Stimulated activated naive CD8-positive, alpha-beta T cell treated with anti-CD3 and anti-CD28 coated beads, Interleukin-15, Interleukin-2, amounts not matched to agents 100 ng/mL and 50 ng/mL, for 24 hours (primary cell): ENCODE measurements at regions not wholly inside any gene's neighbourhood (a gene's known extent, or its start where the extent isn't known, plus 50 kb on each side); places are given as distances from the start of the nearest gene placed in this dataset.
"Not testable (repeated sequence)": the region's sequence is repeated elsewhere in the genome, so short reads cannot be mapped to it uniquely, and the experiment has no call there.

ENCODE experiments used
- H3K27ac Mint-ChIP-seq: one replicate; pipeline ENCODE4 v1.8.0; 2021; ENCODE audit warnings: mild to moderate bottlenecking, mixed read lengths
- H3K27me3 Mint-ChIP-seq: one replicate; pipeline ENCODE4 v1.8.0; 2021; ENCODE audit warnings: mixed read lengths
- H3K36me3 Mint-ChIP-seq: one replicate; pipeline ENCODE4 v1.8.0; 2021; ENCODE audit warnings: low read depth, mixed read lengths
- H3K4me1 Mint-ChIP-seq: one replicate; pipeline ENCODE4 v1.8.0; 2021; ENCODE audit warnings: low read depth, mixed read lengths
- H3K4me3 Mint-ChIP-seq: one replicate; pipeline ENCODE4 v1.8.0; 2021; ENCODE audit warnings: mild to moderate bottlenecking, mixed read lengths
- H3K9me3 Mint-ChIP-seq: one replicate; pipeline ENCODE4 v1.8.0; 2021; ENCODE audit warnings: mixed read lengths

DNA sequence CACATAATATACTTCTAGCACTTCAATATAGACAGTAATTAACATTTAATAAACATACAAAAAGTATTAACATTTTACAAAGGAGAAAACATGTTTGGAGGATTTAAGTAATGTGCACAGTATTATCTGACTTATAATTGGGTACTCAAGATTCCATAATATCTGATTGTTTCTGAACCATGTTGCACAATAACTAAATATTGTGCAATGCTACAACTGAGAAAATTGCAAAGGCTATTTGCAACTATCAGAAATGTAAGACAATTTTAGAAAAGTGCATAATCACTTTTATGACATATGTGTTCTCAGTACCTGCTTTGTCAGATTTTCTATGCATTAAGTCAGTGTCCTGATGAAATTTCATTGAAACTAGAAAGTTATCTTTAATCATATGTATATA, 934.6 kb downstream of the SOCS6 start:
- Mint-ChIP-seq H3K27me3 (no peaks in the 10 kb centered on the region), H3K4me3 (no peak overlapping the region), H3K27ac (no peak overlapping the region), H3K36me3 (no peaks in the 10 kb centered on the region), H3K4me1 (no peaks in the 10 kb centered on the region), H3K9me3 (peaks cover 3% of the 10 kb centered on the region)

DNA sequence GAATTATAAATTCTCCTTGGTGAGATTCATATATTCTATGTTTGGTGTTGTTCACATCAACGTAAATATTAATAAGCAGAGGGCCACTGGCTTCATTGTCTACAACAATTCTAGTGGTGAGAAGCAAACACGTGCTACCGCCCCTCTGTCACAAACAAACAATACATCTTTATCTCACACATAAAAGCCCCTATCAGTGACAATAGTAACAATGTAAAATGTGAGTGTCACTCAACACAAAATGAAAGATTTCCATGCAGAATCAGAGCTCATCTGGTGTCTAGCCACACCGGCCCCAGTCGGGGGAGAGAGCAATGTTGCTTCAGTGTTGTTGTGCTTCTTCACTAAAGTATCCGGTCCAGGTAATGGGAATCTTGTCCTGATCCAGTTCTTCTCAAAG, 932.6 kb downstream of the SOCS6 start:
- peaks cover 3% of the 10 kb centered on the region for H3K9me3 Mint-ChIP-seq
- H3K27me3 Mint-ChIP-seq: no peaks in the 10 kb centered on the region
- no peaks in the 10 kb centered on the region for H3K4me1 Mint-ChIP-seq
- H3K4me3 Mint-ChIP-seq: no peak overlapping the region
- H3K36me3 Mint-ChIP-seq: no peaks in the 10 kb centered on the region
- no peak overlapping the region for H3K27ac Mint-ChIP-seq

DNA sequence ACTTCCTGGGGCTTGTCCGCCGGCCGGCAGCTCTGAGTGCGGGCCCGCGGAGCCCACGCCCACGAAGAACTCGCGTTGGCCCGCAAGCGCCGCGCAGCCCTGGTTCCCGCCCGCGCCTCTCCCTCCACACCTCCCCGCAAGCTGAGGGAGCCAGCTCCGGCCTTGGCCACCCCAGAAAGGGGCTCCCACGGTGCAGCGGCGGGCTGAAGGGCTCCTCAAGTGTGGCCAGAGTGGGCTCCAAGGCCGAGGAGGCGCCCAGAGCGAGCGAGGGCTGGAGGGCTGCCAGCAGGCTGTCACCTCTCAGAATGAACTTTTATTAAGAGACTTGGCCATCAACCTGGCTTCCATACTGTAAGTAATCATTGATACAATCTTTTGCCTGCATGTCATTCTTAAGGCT, 923.9 kb downstream of the SOCS6 start:
- H3K9me3 Mint-ChIP-seq: not testable (repeated sequence)

DNA sequence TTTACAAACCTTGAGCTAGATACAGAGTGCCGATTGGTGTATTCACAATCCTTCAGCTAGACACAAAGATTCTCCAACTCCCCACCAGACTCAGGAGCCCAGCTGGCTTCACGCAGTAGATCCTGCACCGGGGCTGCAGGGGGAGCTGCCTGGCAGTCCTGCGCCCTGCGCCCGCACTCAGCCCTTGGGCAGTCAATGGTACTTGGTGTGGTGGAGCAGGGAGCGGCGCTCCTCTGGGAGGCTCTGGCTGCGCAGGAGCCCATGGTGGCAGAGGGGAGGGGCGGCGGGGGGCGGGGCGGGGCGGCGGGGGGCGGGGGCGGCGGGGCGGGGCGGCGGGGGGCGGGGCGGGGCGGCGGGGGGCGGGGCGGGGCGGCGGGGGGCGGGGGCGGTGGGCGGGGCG, 923.4 kb downstream of the SOCS6 start:
- Mint-ChIP-seq H3K27ac (no peak overlapping the region), H3K4me1 (no peaks in the 10 kb centered on the region), H3K9me3 (no peaks in the 10 kb centered on the region), H3K4me3 (no peak overlapping the region), H3K27me3 (no peaks in the 10 kb centered on the region), H3K36me3 (no peaks in the 10 kb centered on the region)

More for the DNA sequence above, 923.9 kb downstream of the SOCS6 start:
- H3K27ac Mint-ChIP-seq, H3K4me3 Mint-ChIP-seq, H3K4me1 Mint-ChIP-seq, H3K36me3 Mint-ChIP-seq, H3K27me3 Mint-ChIP-seq: not testable (repeated sequence)

DNA sequence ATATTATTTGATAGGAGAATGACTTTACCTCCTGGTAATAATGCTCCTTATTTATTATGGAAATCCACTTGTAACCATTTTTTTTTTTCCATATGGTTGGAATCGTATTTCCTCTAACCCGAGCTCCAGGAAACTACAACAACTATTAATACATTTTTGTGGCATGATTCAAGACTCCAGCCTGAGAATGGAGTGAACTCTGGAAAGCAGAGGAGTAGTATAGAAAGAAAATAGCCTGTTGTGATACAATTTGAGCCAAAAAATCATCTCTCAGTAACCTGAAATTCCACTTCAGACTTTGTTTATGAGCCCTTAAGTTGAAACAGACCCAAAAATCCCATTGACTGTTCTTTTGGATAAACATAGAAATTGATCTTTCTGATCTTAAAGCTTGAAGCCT, 921.1 kb downstream of the SOCS6 start:
- Mint-ChIP-seq H3K9me3 (no peaks in the 10 kb centered on the region), H3K4me1 (no peaks in the 10 kb centered on the region), H3K4me3 (no peak overlapping the region), H3K36me3 (no peaks in the 10 kb centered on the region), H3K27me3 (no peaks in the 10 kb centered on the region), H3K27ac (no peak overlapping the region)

DNA sequence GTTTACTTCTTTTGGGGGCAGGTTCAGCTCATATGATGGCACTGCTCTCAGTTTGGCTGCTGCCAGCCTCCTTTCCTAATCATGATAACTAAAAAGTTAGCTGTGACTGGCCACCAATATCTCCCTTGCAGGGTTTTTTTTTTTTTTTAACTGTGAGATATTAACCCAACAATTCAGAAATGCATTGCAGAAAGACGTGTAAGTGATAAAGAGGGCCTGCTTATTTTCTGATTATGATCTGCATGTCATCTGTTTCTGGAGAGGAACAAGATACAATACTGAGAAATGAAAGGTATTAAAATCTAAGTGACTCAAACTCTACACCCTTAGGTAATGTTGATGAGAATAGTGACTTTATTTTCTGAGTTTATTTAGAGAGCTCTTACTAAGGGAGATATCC, 905.6 kb downstream of the SOCS6 start:
- Mint-ChIP-seq H3K9me3 (no peaks in the 10 kb centered on the region), H3K36me3 (no peaks in the 10 kb centered on the region), H3K4me1 (no peaks in the 10 kb centered on the region), H3K27me3 (no peaks in the 10 kb centered on the region), H3K4me3 (no peak overlapping the region), H3K27ac (no peak overlapping the region)

DNA sequence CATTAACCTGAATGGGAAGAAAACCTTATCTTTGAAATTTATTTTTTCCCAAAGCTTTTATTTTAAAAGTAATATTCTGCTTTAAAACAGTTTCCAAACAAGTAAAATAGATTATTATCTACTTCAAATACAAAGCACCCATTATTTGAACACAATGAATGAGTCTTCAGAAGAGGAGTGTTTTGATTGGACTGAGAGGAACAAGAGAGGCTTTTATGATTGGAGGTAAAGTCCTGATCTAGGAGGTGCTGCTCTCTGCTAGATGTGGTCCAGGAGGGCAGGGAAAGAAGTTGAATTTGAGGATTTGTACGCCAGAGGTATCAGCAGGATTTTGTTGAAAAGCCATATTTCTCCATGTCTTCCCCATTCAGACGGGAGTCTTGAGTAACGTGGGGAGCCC, 900.7 kb downstream of the SOCS6 start:
- H3K9me3 Mint-ChIP-seq: no peaks in the 10 kb centered on the region

DNA sequence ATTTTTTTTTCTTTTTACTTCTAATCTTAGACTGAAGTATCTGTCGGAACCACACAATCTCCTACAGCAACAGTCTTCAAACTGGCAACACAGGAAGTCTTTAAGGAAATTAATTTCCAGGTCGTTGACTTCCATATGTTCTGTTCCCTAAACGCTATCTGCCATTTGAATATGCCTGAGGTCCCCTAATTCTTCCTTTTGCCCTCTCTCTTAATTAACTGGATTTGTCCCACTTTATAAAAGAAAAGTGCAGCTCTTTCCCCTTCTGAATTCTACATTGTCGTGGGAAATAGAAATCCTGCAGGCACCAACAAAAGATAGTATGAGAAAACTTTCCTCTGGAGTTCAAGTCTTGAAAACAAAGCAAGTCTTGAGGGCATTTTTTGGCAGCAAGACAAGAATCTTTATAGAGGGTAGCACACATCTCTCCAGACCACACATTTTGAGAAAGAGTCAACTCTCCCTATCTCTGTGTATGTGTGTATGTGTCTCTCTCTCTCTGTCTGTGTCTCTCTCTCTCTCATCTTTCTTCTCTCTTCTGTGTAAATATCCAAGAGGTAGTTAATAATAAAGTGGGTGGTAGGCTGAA, 879.8 kb downstream of the SOCS6 start:
- no peak overlapping the region for H3K27ac Mint-ChIP-seq
- no peaks in the 10 kb centered on the region for H3K4me1 Mint-ChIP-seq
- no peaks in the 10 kb centered on the region for H3K27me3 Mint-ChIP-seq
- H3K9me3 Mint-ChIP-seq: no peaks in the 10 kb centered on the region
- no peak overlapping the region for H3K4me3 Mint-ChIP-seq
- no peaks in the 10 kb centered on the region for H3K36me3 Mint-ChIP-seq

More for the DNA sequence above, 900.7 kb downstream of the SOCS6 start:
- Mint-ChIP-seq H3K4me1 (no peaks in the 10 kb centered on the region), H3K27me3 (no peaks in the 10 kb centered on the region), H3K4me3 (no peak overlapping the region), H3K36me3 (no peaks in the 10 kb centered on the region), H3K27ac (no peak overlapping the region)

DNA sequence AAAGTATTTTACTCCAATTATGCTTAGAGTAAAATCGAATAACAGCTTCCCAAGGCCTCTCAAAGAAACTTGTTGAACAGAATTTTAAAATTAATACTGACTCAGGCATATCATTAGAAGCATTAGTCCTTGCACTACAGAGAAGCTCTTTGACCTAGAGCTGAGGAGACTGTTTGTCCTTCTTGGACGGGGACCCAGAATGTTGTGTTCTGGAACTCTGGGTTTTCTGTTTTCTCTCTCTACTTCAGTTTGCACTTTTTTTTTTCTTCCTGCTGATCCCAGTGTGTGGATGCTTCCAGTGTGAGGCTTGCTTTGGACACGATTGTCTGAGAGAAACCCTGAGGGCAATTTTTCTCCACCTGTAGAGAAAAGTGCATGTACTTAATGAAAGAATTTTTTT, 847.6 kb downstream of the SOCS6 start:
- Mint-ChIP-seq H3K36me3 (no peaks in the 10 kb centered on the region), H3K27ac (no peak overlapping the region), H3K4me3 (no peak overlapping the region), H3K4me1 (no peaks in the 10 kb centered on the region), H3K9me3 (no peaks in the 10 kb centered on the region), H3K27me3 (no peaks in the 10 kb centered on the region)

DNA sequence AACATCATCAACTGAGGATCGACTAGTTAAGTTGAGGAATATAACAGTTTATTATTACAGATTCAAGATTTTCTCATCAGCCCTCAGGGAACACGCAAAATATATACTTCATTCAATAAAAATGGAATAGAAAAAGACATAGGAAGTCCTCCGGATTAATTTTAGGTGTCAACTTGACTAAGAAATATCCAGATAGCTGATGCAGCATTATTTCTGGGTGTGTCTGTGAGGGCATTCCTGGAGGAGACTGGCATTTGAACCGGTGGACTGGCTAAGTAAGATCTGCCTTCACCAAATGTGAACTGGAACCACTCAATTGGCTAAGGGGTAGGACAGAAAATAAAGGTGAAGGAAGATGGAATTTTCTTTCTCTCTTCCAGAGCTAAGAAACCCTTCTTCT, 845.3 kb downstream of the SOCS6 start:
- H3K9me3 Mint-ChIP-seq: peaks cover 7% of the 10 kb centered on the region
- H3K27ac Mint-ChIP-seq: no peak overlapping the region
- H3K36me3 Mint-ChIP-seq: no peaks in the 10 kb centered on the region
- no peaks in the 10 kb centered on the region for H3K27me3 Mint-ChIP-seq
- no peaks in the 10 kb centered on the region for H3K4me1 Mint-ChIP-seq
- H3K4me3 Mint-ChIP-seq: no peak overlapping the region

DNA sequence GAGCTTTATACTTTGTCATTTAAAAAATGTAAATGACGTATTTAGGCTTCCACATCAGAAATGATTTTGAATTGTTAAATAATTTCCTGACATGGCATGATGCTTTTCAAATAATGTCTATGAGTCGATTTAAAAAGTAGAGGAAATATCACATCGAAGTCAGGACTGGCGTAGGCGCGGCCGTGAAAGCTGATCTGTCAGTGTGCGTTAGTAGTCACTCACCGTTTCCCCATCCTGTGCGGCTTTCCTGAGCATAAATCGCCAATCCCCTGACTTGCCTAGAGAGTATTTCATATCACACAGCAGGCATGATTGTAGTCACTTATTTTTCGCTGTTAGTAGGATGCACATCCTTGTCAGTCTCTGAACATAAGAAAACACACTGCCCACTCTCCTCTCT, 843.1 kb downstream of the SOCS6 start:
- H3K36me3 Mint-ChIP-seq: no peaks in the 10 kb centered on the region
- H3K9me3 Mint-ChIP-seq: peaks cover 7% of the 10 kb centered on the region

DNA sequence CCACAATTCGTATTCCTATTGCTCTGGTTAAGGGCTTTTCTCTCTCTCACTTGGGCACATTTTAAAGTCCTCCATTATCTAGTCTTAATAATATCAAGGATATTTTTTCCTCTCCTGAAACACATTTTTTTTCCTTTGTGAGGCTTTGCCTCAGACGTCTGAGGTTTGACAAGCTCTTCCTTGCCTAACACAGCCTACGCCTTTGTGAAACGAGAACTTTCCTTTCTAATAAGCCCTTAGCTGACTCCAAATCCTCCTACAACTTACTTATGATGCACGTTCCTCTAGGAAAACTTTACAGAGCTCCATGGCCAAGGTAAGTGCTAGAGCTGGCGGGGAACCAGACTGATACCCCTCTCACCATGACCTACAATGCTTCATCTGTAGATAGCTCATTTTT, 841.5 kb downstream of the SOCS6 start:
- H3K4me1 Mint-ChIP-seq: no peaks in the 10 kb centered on the region
- H3K4me3 Mint-ChIP-seq: no peak overlapping the region
- H3K36me3 Mint-ChIP-seq: no peaks in the 10 kb centered on the region
- H3K9me3 Mint-ChIP-seq: peaks cover 10% of the 10 kb centered on the region
- no peaks in the 10 kb centered on the region for H3K27me3 Mint-ChIP-seq
- no peak overlapping the region for H3K27ac Mint-ChIP-seq

More for the DNA sequence above, 843.1 kb downstream of the SOCS6 start:
- Mint-ChIP-seq H3K4me3 (no peak overlapping the region), H3K4me1 (no peaks in the 10 kb centered on the region), H3K27me3 (no peaks in the 10 kb centered on the region), H3K27ac (no peak overlapping the region)

DNA sequence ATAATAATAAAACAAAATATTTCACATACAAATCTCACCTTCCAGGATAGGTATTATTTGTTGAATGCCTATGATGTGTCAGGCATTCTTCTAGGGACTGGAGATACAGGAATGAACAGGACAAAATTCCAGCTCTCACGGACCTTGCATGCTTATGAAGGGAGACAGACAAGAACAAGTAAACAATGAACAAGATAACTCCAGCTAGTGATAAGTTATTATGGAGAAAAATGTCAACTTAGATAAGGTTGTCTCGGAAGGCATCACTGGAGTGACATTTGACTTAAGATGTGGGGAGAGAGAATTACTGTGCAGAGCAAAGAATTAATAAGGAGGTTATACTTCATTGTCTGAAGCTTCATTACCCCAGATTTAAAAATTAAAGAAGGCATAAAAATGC, 836.7 kb downstream of the SOCS6 start:
- no peaks in the 10 kb centered on the region for H3K4me1 Mint-ChIP-seq
- H3K27ac Mint-ChIP-seq: no peak overlapping the region
- peaks cover 26% of the 10 kb centered on the region for H3K9me3 Mint-ChIP-seq
- H3K27me3 Mint-ChIP-seq: no peaks in the 10 kb centered on the region
- no peak overlapping the region for H3K4me3 Mint-ChIP-seq
- no peaks in the 10 kb centered on the region for H3K36me3 Mint-ChIP-seq

DNA sequence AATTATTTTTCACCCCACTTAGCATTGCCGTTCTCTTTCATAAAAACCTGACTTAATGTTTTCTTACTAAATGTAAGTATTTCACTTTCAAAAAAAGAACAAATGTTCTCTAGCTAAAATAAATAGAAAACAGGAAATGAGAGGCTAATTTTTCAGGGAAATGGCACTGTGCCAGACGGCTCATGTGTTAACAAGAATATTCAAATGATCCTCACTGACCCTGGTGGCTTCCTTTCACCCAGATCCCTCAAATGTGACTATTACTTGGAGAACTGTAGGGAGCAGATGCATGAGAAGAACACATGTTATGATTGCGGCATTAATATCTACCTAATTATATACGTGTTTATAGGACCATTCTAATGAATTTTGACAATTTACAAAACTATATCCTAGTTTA, 827.7 kb downstream of the SOCS6 start:
- Mint-ChIP-seq H3K9me3 (peaks cover 2% of the 10 kb centered on the region), H3K36me3 (no peaks in the 10 kb centered on the region), H3K27ac (no peak overlapping the region), H3K4me1 (no peaks in the 10 kb centered on the region), H3K4me3 (no peak overlapping the region), H3K27me3 (no peaks in the 10 kb centered on the region)

DNA sequence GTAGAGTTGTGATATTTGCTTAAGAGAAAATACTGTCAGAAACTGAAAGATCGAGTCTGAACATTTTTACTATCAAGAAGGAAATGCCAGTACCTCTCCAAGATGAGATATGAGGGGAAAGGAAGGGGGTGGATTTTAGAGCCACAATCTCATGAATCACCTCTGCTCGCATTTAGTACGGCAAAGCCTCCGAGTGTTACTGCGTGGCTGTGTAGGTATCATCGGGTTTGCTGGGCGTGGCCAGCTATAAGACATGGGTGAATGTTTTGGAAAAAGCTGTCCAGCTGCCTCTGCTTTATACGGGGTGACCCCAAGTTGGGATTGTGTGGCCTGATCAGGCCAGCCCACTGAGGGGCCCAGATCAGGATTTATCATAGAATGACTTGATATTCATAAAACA, 826.4 kb downstream of the SOCS6 start:
- H3K4me3 Mint-ChIP-seq: no peak overlapping the region
- no peaks in the 10 kb centered on the region for H3K27me3 Mint-ChIP-seq
- H3K36me3 Mint-ChIP-seq: no peaks in the 10 kb centered on the region
- H3K4me1 Mint-ChIP-seq: no peaks in the 10 kb centered on the region
- no peaks in the 10 kb centered on the region for H3K9me3 Mint-ChIP-seq
- no peak overlapping the region for H3K27ac Mint-ChIP-seq

DNA sequence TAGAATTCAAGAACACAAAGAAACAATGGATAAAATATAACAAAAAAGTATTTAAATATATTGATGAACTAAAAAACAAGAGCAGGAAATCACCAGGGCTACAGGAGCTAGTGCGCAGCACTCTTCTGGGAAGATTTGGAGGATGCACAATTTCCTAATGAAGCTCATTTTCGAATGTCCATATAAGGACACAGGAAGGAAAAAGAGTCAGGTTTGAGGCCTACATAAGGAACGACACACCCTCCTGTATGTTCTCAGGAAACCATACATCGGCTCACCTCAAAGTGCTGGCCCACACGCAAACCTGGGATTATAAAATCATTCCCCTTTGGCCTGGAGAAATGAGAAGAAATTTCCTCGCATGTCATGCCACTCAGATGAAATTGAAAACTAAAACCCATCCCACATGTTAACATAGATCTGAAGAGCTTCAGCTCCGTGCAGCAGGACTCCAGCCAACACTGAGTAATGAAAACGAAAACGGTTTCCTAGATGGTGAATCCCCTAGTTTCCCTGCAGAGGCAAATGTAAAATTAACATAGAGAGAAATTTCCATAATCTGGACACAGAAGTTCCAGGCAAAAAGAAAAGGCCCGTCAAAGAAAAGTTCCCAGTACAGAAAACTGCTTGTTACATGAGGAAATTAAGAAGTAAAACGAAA, 825.8 kb downstream of the SOCS6 start:
- H3K27me3 Mint-ChIP-seq: no peaks in the 10 kb centered on the region
- no peaks in the 10 kb centered on the region for H3K36me3 Mint-ChIP-seq
- no peak overlapping the region for H3K27ac Mint-ChIP-seq
- H3K9me3 Mint-ChIP-seq: no peaks in the 10 kb centered on the region
- H3K4me3 Mint-ChIP-seq: no peak overlapping the region
- no peaks in the 10 kb centered on the region for H3K4me1 Mint-ChIP-seq
